ENCODE measurements at regions not wholly inside any gene's neighbourhood (a gene's known extent, or its start where the extent isn't known, plus 50 kb on each side); places are given as distances from the start of the nearest gene placed in this dataset.

DNA sequence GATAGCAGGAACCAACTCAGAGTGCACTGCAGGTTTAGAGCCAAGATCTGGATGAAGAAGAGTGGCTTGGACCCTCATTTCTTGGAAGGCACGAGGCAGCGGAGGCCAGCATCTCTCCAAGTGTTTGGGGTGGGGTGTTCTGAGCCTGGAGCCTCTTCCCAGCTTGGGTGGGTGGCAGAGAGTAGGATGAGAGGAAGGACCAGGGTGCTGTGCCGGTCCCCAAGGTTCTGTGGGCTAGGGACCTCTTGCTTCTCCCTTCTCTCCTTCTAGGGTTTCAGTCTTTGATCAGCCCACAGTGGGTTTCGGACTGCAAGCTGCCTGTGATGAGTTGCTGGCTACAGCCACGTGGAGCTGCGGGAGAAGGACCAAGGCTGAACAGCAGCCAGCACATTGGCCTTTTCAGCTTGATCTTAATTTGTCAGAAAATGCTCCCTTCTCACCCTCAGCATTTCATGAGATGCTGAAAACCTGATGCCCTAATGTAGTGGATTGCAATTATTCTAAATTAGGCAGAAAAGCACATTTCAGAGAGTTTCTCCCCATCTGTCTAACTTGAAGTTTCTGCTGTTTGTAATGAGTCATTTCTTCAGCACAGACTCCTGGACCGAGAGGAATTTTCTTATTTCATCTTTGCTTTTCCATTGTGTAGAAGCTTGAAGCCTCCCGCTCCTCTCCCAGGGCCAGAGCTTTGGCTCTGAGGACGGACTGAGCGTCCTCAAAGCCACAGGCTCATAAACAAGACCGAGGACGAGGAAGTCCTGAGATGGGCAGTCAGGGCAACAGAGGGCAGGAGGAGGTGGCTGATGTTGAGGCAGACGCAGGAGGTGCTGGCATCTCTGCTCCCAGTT is 99.1 kb upstream of the HDAC4 start:
- no peak overlapping the region for H3K4me3 ChIP-seq (ENCODE audit: low read length)
- TF ChIP-seq, protein P1, sequence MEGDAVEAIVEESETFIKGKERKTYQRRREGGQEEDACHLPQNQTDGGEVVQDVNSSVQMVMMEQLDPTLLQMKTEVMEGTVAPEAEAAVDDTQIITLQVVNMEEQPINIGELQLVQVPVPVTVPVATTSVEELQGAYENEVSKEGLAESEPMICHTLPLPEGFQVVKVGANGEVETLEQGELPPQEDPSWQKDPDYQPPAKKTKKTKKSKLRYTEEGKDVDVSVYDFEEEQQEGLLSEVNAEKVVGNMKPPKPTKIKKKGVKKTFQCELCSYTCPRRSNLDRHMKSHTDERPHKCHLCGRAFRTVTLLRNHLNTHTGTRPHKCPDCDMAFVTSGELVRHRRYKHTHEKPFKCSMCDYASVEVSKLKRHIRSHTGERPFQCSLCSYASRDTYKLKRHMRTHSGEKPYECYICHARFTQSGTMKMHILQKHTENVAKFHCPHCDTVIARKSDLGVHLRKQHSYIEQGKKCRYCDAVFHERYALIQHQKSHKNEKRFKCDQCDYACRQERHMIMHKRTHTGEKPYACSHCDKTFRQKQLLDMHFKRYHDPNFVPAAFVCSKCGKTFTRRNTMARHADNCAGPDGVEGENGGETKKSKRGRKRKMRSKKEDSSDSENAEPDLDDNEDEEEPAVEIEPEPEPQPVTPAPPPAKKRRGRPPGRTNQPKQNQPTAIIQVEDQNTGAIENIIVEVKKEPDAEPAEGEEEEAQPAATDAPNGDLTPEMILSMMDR (IDR thresholded peaks at IDR 0.05; ENCODE audit: insufficient read depth, low read depth, low read length, missing control alignments): no peak
- DNase-seq (ENCODE audit: low read depth): no peak

GRCh38 chr2:239498981-239499634 is 98.3 kb upstream of the HDAC4 start:
- H3K4me3 ChIP-seq (ENCODE audit: low read length): no peak overlapping the region
- no peak for DNase-seq (ENCODE audit: low read depth)
- TF ChIP-seq, protein P1 (IDR thresholded peaks at IDR 0.05; ENCODE audit: insufficient read depth, low read depth, low read length, missing control alignments): no peak

DNA sequence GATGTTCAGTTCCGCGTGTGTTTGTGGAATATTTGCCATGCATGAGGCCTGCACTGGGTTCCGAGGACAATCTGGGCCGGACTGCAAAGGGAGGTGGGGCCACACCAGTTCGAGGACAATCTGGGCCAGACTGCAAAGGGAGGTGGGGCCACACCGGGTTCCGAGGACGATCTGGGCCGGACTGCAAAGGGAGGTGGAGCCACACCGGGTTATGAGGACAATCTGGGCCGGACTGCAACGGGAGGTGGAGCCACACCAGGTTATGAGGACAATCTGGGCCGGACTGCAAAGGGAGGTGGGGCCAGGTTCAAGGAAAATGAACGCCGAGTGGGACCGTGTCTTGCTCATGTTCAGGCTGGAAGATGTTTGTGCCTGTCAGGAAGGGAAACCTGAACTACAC is 97.8 kb upstream of the HDAC4 start:
- TF ChIP-seq, protein P1 (IDR thresholded peaks at IDR 0.05; ENCODE audit: insufficient read depth, low read depth, low read length, missing control alignments): no peak
- DNase-seq (ENCODE audit: low read depth): no peak
- no peak overlapping the region for H3K4me3 ChIP-seq (ENCODE audit: low read length)

DNA sequence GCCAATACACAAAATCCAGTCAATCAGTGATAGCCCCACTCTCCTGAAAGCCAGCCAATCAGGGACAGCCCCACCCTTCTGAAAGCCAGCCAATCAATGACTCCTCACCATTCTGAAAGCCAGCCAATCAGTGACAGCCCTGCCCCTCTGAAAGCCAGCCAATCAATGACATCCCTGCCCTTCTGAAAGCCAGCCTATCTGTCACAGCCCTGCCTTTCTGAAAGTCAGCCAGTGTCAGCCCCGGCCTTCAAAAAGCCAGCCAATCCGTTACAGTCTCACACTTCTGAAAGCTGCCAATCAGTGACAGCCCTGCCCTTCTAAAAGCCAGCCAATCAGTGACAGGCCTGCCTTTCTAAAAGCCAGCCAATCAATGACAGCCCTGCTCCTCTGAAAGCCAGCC is 95.9 kb upstream of the HDAC4 start:
- DNase-seq (ENCODE audit: low read depth): no peak

GRCh38 chr2:239495791-239496233 is 95.0 kb upstream of the HDAC4 start:
- no peak overlapping the region for H3K4me3 ChIP-seq (ENCODE audit: low read length)
- no peak for DNase-seq (ENCODE audit: low read depth)
- TF ChIP-seq, protein P1 (IDR thresholded peaks at IDR 0.05; ENCODE audit: insufficient read depth, low read depth, low read length, missing control alignments): no peak

More for the DNA sequence above, 95.9 kb upstream of the HDAC4 start:
- H3K4me3 ChIP-seq (ENCODE audit: low read length): no peak overlapping the region
- TF ChIP-seq, protein P1 (IDR thresholded peaks at IDR 0.05; ENCODE audit: insufficient read depth, low read depth, low read length, missing control alignments): no peak

- TF ChIP-seq, protein P1 (IDR thresholded peaks at IDR 0.05; ENCODE audit: insufficient read depth, low read depth, low read length, missing control alignments): no peak
- no peak overlapping the region for H3K4me3 ChIP-seq (ENCODE audit: low read length)
- no peak for DNase-seq (ENCODE audit: low read depth)
Observed at GRCh38 chr2:239495175-239495574, 94.4 kb upstream of the HDAC4 start.
